Adrenal gland (tissue), 9 donors: ENCODE measurements at regions not wholly inside any gene's neighbourhood (a gene's known extent, or its start where the extent isn't known, plus 50 kb on each side); places are given as distances from the start of the nearest gene placed in this dataset.
A peak's percentile ranks its signal among the peaks of the same experiment; 100 is the strongest.

Experiments
- DNase-seq, 7 donors: peaks; one replicate each; pipeline ENCODE4 v3.0.0-alpha.2; 2019 to 2020
- H3K27ac ChIP-seq, 5 donors: fragments of 200-600 bp; sonication (generic) in 4 of 5; 1 replicate in 3 of 5; 2 replicates in 2 of 5; pipeline versions ENCODE4 v1.5.1 to v1.8.0; 2016 to 2020; ENCODE audit warnings: mild to moderate bottlenecking in 1 of 5
- H3K27me3 ChIP-seq: fragments of 200-600 bp; 2 replicates; pipeline ENCODE4 v1.8.0; 2021
- H3K36me3 ChIP-seq, 2 donors: fragments of 200-600 bp; replicated peaks in 1 of 2; 1 replicate in 1 of 2; 2 replicates in 1 of 2; pipeline versions ENCODE4 v1.5.1 to v1.8.0; 2018 to 2022
- H3K4me1 ChIP-seq, 2 donors: fragments of 200-600 bp; replicated peaks in 1 of 2; 1 replicate in 1 of 2; 2 replicates in 1 of 2; pipeline versions ENCODE4 v1.5.1 to v1.8.0; 2018 to 2021
- H3K4me3 ChIP-seq, 4 donors: fragments of 200-600 bp; sonication (generic) in 3 of 4; one replicate each; pipeline ENCODE4 v1.5.1; 2016 to 2018
- H3K9me3 ChIP-seq, 3 donors: fragments of 200-600 bp; sonication (generic) in 1 of 3; replicated peaks in 1 of 3; 1 replicate in 2 of 3; 2 replicates in 1 of 3; pipeline versions ENCODE4 v1.5.1 to v1.8.0; 2016 to 2021
- POLR2A ChIP-seq, 2 donors: fragments of 450-650 bp; IDR thresholded peaks; one replicate each; pipeline ENCODE4 v1.6.1; 2017; ENCODE audit warnings: antibody characterized with exemption in 2 of 2, mild to moderate bottlenecking in 2 of 2, moderate library complexity in 1 of 2
- WGBS, 4 donors: extraction: QIAGEN DNeasy Blood & Tissue Kit in 2 of 4; methylation state at CpG; one replicate each; pipeline versions ENCODE4 v1.1.5 to v1.1.7; 2013 to 2017; 5-methylcytosine and 5-hydroxymethylcytosine counted together
- intact Hi-C, 2 donors: fragments of 100-400 bp; cut with DNase I; formaldehyde crosslinking; loops; one replicate each; pipeline versions ENCODE4 v1.14.1 to v1.15.0; 2022 to 2023
- TF ChIP-seq, protein P1 (sequence below), 6 experiments: fragments of 450-650 bp in 4 of 6; fragments of 200-600 bp in 2 of 6; sonication (generic) in 1 of 6; IDR thresholded peaks; 1 replicate in 5 of 6; 2 replicates in 1 of 6; pipeline versions ENCODE4 v1.5.1 to v1.8.0; 2016 to 2021; ENCODE audit warnings: antibody characterized with exemption in 6 of 6, mild to moderate bottlenecking in 2 of 6, moderate library complexity in 1 of 6
- donor health status: healthy with polysubstance abuse.
- donor health status: Bipolar disorder and iron deficiency.
- donor health status: DM: yes; HTN: yes; CAD: no.
- donor health status: DM: no; HTN: no; CAD: no.
- donor health status: DM: no; HTN: no; CAD: no.

GRCh38 chr11:119831011-119831410, 102.0 kb upstream of the NECTIN1 start:
- Histone ChIP-seq H3K4me3 (no peak overlapping the region), H3K36me3 (no peaks in the 10 kb centered on the region), H3K27me3 (no peaks in the 10 kb centered on the region), H3K9me3 (no peaks in the 10 kb centered on the region), H3K4me1 (peaks cover 0 to 5% of the 10 kb centered on the region in 2 donors), H3K27ac (no peak overlapping the region)
- intact Hi-C loops = no loop called here
- TF ChIP-seq, protein P1, sequence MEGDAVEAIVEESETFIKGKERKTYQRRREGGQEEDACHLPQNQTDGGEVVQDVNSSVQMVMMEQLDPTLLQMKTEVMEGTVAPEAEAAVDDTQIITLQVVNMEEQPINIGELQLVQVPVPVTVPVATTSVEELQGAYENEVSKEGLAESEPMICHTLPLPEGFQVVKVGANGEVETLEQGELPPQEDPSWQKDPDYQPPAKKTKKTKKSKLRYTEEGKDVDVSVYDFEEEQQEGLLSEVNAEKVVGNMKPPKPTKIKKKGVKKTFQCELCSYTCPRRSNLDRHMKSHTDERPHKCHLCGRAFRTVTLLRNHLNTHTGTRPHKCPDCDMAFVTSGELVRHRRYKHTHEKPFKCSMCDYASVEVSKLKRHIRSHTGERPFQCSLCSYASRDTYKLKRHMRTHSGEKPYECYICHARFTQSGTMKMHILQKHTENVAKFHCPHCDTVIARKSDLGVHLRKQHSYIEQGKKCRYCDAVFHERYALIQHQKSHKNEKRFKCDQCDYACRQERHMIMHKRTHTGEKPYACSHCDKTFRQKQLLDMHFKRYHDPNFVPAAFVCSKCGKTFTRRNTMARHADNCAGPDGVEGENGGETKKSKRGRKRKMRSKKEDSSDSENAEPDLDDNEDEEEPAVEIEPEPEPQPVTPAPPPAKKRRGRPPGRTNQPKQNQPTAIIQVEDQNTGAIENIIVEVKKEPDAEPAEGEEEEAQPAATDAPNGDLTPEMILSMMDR (IDR thresholded peaks at IDR 0.05) = no peak
- no peak for TF ChIP-seq POLR2A (IDR thresholded peaks at IDR 0.05)
- DNase-seq = no peak
- WGBS, 4 donors = 77 to 84% (median 80%) methylated on average over 7 of the region's 7 CpGs

DNA sequence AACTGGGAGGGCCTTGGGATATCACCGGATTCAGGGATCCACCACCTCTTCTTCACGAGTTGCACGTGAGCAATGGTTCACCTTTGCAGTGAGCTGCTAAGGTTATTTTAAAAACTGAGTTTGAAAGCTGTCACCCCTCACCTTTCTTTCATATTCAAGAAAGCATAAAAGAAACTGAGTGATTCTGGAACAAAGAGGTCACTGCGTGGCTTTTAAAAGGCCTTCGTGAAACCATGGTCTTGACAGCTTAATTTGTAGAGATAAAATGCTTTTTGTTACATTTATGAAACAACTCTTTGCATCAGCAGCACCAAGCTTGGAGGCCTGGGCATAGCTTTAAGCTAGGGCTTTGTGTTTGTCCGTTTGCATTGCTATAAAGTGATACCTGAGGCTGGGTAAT, 101.4 kb upstream of the NECTIN1 start:
- intact Hi-C loops = no loop called here
- TF ChIP-seq, protein P1 (IDR thresholded peaks at IDR 0.05) = no peak
- no peak for TF ChIP-seq POLR2A (IDR thresholded peaks at IDR 0.05)
- no peak for DNase-seq
- no peak overlapping the region for H3K27ac ChIP-seq
- 73 to 91% (median 88%) methylated on average over 6 of the region's 6 CpGs for whole genome bisulfite sequencing, 4 donors
- no peaks in the 10 kb centered on the region for H3K9me3 ChIP-seq
- no peak overlapping the region for H3K4me3 ChIP-seq
- H3K4me1 ChIP-seq = peaks cover 0 to 5% of the 10 kb centered on the region in 2 donors
- no peaks in the 10 kb centered on the region for H3K27me3 ChIP-seq
- H3K36me3 ChIP-seq = no peaks in the 10 kb centered on the region

GRCh38 chr11:119829402-119829801, 100.4 kb upstream of the NECTIN1 start:
- WGBS, 4 donors = 66 to 81% (median 68%) methylated on average over 3 of the region's 3 CpGs
- peak in 3 of 7 donors; percentile 12 to 26 (median 23) for DNase-seq
- Histone ChIP-seq H3K4me1 (peaks cover 0 to 5% of the 10 kb centered on the region in 2 donors), H3K27ac (no peak overlapping the region), H3K9me3 (no peaks in the 10 kb centered on the region), H3K27me3 (no peaks in the 10 kb centered on the region), H3K4me3 (no peak overlapping the region), H3K36me3 (no peaks in the 10 kb centered on the region)
- intact Hi-C loops = no loop called here
- TF ChIP-seq POLR2A (IDR thresholded peaks at IDR 0.05) = no peak
- TF ChIP-seq, protein P1 (IDR thresholded peaks at IDR 0.05) = no peak

GRCh38 chr11:119828819-119829218, 99.8 kb upstream of the NECTIN1 start:
- Histone ChIP-seq H3K4me3 (no peak overlapping the region), H3K27me3 (no peaks in the 10 kb centered on the region), H3K36me3 (no peaks in the 10 kb centered on the region), H3K27ac (no peak overlapping the region), H3K4me1 (peaks cover 0 to 5% of the 10 kb centered on the region in 2 donors), H3K9me3 (no peaks in the 10 kb centered on the region)
- 57 to 83% (median 76%) methylated on average over 2 of the region's 2 CpGs for WGBS, 4 donors
- TF ChIP-seq, protein P1 (IDR thresholded peaks at IDR 0.05) = no peak
- no peak for TF ChIP-seq POLR2A (IDR thresholded peaks at IDR 0.05)
- no peak for DNase-seq
- intact Hi-C loops = no loop called here
